Mononuclear cell (primary cell): ENCODE measurements at regions not wholly inside any gene's neighbourhood (a gene's known extent, or its start where the extent isn't known, plus 50 kb on each side); places are given as distances from the start of the nearest gene placed in this dataset.

Experiments
- H3K27me3 ChIP-seq: 2 replicates; pipeline ENCODE4 v1.6.0; 2011; ENCODE audit warnings: low read length, control low read depth; ENCODE audit not compliant: insufficient read depth
- H3K4me1 ChIP-seq: 2 replicates; pipeline ENCODE4 v1.5.1; 2011; ENCODE audit warnings: mild to moderate bottlenecking, low read length, control low read depth; ENCODE audit not compliant: insufficient read depth
- H3K4me3 ChIP-seq: 2 replicates; pipeline ENCODE4 v1.5.1; 2011; ENCODE audit warnings: mild to moderate bottlenecking, low read length, moderate library complexity
- H3K9me3 ChIP-seq: 2 replicates; pipeline ENCODE4 v1.5.1; 2011; ENCODE audit warnings: low read depth, mild to moderate bottlenecking, control low read depth, low read length

DNA sequence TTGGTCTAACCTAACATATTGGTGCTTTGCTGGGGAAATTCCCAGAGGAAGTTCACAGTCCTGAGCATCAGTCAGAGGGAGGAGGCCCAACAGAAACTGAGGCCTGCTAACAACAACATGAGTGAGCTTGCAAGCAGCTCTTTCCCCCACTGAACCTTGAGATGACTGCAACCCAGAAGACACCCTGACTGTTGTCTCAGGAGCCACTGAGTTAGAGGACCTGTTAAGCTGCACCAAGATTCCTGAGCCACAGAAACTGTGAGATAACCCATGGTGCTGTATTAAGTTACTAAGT is 193.2 kb upstream of the UBL3 start:
- Histone ChIP-seq H3K4me3 (no peak overlapping the region), H3K9me3 (no peaks in the 10 kb centered on the region), H3K27me3 (no peaks in the 10 kb centered on the region), H3K4me1 (no peaks in the 10 kb centered on the region)

- H3K27me3 ChIP-seq = no peaks in the 10 kb centered on the region
- H3K4me1 ChIP-seq = no peaks in the 10 kb centered on the region
- H3K9me3 ChIP-seq = no peaks in the 10 kb centered on the region
- no peak overlapping the region for H3K4me3 ChIP-seq
Measured at GRCh38 chr13:30042891-30043630, 192.6 kb upstream of the UBL3 start.

DNA sequence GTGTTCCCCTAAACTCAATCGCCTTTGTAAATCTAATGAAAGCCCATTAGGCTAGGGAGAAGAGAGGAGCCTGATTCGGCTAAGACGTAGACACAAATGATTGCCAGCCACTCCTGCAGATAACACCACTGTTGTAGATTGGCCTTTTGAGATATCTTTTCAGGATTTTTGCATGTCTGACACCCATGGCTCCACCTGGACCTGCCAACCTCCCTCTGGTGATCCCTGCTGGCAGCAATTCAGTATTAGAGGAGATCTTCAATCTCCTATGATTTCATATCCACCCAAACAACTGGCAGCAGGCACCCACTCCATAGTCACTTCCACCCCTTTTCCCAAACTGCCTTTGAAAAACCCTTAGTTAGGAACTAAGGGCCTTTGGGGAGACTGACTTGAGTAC is 191.9 kb upstream of the UBL3 start:
- no peaks in the 10 kb centered on the region for H3K4me1 ChIP-seq
- no peak overlapping the region for H3K4me3 ChIP-seq
- no peaks in the 10 kb centered on the region for H3K9me3 ChIP-seq
- H3K27me3 ChIP-seq = no peaks in the 10 kb centered on the region

DNA sequence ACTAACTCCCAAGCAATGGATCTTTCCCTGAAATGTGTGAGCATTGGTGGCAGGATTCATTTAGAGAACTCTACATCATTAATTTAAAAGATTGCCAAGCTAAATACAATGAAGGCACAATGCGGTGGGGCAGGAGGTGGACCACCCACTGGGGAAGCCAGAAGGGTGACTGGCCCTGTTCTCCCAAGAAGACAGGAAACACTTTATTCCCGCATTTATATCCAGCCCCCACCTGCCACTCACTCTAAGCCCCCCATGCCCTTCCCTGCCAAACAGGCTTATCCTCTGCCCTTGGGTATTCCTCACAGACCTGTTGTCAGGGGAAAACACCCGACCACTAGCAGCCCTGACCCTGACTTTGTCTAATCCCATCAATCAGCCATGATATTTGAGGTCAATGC is 189.1 kb upstream of the UBL3 start:
- H3K9me3 ChIP-seq = no peaks in the 10 kb centered on the region
- no peak overlapping the region for H3K4me3 ChIP-seq
- no peaks in the 10 kb centered on the region for H3K27me3 ChIP-seq

DNA sequence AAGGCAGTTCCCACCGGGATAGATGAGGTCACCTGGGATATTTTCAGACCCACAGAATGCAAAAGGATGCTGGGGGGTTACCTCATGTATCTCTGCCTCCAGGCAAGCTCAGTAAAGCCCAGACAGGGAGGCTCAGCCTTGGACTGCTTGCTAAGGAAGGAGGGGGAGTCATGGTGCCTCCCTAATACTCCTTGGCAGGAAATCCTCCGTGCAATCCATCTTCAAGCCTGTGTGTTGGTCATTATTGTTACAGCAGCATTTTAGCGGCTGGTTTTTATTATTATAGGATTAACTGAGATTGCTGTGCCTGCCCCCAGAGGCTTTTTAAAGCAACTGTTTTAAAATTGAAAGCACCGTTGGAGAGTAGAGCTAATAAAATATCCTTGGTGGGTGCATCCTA is 188.5 kb upstream of the UBL3 start:
- no peaks in the 10 kb centered on the region for H3K9me3 ChIP-seq
- H3K27me3 ChIP-seq = no peaks in the 10 kb centered on the region
- H3K4me3 ChIP-seq = no peak overlapping the region
- H3K4me1 ChIP-seq = no peaks in the 10 kb centered on the region

More for the DNA sequence above, 189.1 kb upstream of the UBL3 start:
- H3K4me1 ChIP-seq = no peaks in the 10 kb centered on the region

- Histone ChIP-seq H3K4me3 (no peak overlapping the region), H3K9me3 (no peaks in the 10 kb centered on the region), H3K4me1 (no peaks in the 10 kb centered on the region), H3K27me3 (no peaks in the 10 kb centered on the region)
Measured at GRCh38 chr13:30037766-30038165, 187.3 kb upstream of the UBL3 start.

DNA sequence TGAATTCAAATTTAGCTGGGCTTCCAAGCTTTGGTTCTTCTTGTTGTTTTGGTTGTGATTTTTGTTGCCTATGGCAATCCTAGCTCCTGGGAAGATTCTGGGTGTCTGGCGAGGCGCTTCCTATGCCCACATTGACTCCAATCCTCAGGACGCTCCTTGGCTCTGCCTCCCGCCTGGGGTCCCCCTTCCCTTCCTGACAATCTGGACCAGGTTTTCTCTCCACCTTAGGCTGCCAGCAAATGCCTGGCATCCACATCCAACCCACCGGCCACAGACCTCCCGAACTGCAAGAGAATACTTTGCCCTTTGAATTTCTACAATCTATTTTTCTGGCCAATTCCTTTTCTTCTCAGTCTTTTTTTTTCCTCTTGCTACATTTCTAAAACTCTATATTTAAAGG is 186.9 kb upstream of the UBL3 start:
- no peaks in the 10 kb centered on the region for H3K9me3 ChIP-seq
- H3K27me3 ChIP-seq = no peaks in the 10 kb centered on the region
- no peak overlapping the region for H3K4me3 ChIP-seq
- no peaks in the 10 kb centered on the region for H3K4me1 ChIP-seq

- Histone ChIP-seq H3K4me1 (no peaks in the 10 kb centered on the region), H3K9me3 (no peaks in the 10 kb centered on the region), H3K27me3 (no peaks in the 10 kb centered on the region), H3K4me3 (no peak overlapping the region)
Measured at GRCh38 chr13:30034458-30034795, 184.0 kb upstream of the UBL3 start.

DNA sequence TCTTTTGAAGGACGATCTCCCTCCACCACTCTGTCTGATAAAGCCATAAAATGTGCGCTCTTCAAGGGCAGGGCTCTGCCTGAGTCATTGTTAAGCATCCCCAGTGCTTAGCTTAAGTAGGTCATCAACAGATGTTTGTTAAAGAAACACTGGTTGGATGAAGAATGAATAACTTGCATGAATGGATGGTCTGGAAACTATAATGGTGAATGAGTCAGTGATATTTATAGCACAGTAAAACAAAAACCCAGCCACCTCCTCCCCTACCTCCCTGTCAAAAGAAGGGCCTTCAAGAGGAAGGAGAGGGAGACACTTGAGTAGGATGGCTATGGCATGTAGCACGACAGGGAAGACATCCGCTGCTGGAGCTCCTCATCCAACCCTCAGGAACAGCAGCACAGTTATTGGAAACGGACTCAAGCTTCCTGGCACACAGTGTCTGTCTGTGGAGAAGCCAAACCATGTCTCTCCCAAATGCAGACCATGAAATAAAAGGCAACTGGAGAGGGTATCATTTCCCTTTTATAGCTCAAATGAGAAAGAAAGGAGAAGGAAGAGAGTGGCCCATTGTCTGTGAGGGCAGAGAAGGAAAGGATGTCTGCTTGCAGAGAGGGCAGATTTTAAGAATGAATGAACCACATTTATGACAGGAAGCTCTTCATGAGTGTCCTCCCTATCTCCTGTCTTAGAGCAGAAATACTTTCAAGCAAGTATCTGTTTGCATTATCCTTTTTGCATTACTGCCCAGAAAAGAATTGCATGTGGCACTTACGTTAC is 183.5 kb upstream of the UBL3 start:
- H3K27me3 ChIP-seq = no peaks in the 10 kb centered on the region
- no peaks in the 10 kb centered on the region for H3K4me1 ChIP-seq
- no peak overlapping the region for H3K4me3 ChIP-seq
- no peaks in the 10 kb centered on the region for H3K9me3 ChIP-seq

DNA sequence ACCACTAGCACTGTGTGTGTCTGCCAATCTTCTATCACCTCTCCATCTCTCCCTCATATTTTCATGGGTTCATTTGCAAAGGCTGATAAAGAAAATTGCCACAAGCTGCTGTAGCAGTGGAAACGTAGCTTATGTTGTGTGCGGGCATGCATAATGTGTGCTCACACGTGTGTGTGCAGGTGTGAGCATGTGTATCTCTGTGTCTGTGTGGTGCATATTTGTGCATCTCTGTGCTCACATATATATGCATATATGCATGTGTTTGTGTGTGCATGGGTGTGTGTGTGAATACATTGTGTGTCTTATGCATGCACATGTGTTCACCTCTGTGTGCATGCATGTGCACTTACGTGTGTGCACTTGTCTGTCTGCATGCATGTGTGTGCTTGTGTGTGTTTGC is 181.8 kb upstream of the UBL3 start:
- Histone ChIP-seq H3K4me3 (no peak overlapping the region), H3K27me3 (no peaks in the 10 kb centered on the region), H3K4me1 (no peaks in the 10 kb centered on the region), H3K9me3 (no peaks in the 10 kb centered on the region)

GRCh38 chr13:30031488-30031887 is 181.1 kb upstream of the UBL3 start:
- Histone ChIP-seq H3K4me1 (no peaks in the 10 kb centered on the region), H3K4me3 (no peak overlapping the region), H3K27me3 (no peaks in the 10 kb centered on the region), H3K9me3 (no peaks in the 10 kb centered on the region)

- Histone ChIP-seq H3K4me1 (no peaks in the 10 kb centered on the region), H3K9me3 (no peaks in the 10 kb centered on the region), H3K27me3 (no peaks in the 10 kb centered on the region), H3K4me3 (no peak overlapping the region)
Measured at GRCh38 chr13:30030141-30030750, 179.8 kb upstream of the UBL3 start.

- H3K4me3 ChIP-seq = no peak overlapping the region
- H3K27me3 ChIP-seq = no peaks in the 10 kb centered on the region
- no peaks in the 10 kb centered on the region for H3K4me1 ChIP-seq
- no peaks in the 10 kb centered on the region for H3K9me3 ChIP-seq
Measured at GRCh38 chr13:30027569-30028455, 177.4 kb upstream of the UBL3 start.

GRCh38 chr13:30026909-30027308 is 176.5 kb upstream of the UBL3 start:
- Histone ChIP-seq H3K9me3 (no peaks in the 10 kb centered on the region), H3K27me3 (no peaks in the 10 kb centered on the region), H3K4me1 (no peaks in the 10 kb centered on the region), H3K4me3 (no peak overlapping the region)

GRCh38 chr13:30026093-30026492 is 175.7 kb upstream of the UBL3 start:
- no peaks in the 10 kb centered on the region for H3K27me3 ChIP-seq
- no peaks in the 10 kb centered on the region for H3K9me3 ChIP-seq
- no peak overlapping the region for H3K4me3 ChIP-seq
- H3K4me1 ChIP-seq = no peaks in the 10 kb centered on the region
